RWPE2 (cell line): ENCODE measurements at regions not wholly inside any gene's neighbourhood (a gene's known extent, or its start where the extent isn't known, plus 50 kb on each side); places are given as distances from the start of the nearest gene placed in this dataset.
"Not testable (repeated sequence)": the region's sequence is repeated elsewhere in the genome, so short reads cannot be mapped to it uniquely, and the experiment has no call there.

Source experiments
- ATAC-seq: fragments of 200-7000 bp; cut with Tn5 transposase; 3 replicates; pipeline ENCODE4 v1.9.1; 2021; ENCODE audit warnings: low read depth
- DNase-seq: peaks from one replicate; pipeline ENCODE4 v3.0.0-alpha.2; 2020; ENCODE audit warnings: low spot score
- H3K27ac ChIP-seq: fragments of 450-650 bp; 2 replicates; pipeline ENCODE4 v1.5.1; 2017; ENCODE audit warnings: mild to moderate bottlenecking; ENCODE audit not compliant: poor library complexity, severe bottlenecking
- H3K27me3 ChIP-seq: fragments of 250-450 bp; sonication (Bioruptor Pico); 2 replicates; pipeline ENCODE4 v1.5.1; 2021; ENCODE audit warnings: mild to moderate bottlenecking, moderate library complexity; ENCODE audit not compliant: insufficient read depth, poor library complexity, severe bottlenecking
- H3K36me3 ChIP-seq: fragments of 250-450 bp; sonication (Bioruptor Pico); 2 replicates; pipeline ENCODE4 v1.5.1; 2020; ENCODE audit warnings: low read depth, mild to moderate bottlenecking, moderate library complexity
- H3K4me1 ChIP-seq: fragments of 250-450 bp; sonication (Bioruptor Pico); 2 replicates; pipeline ENCODE4 v1.5.1; 2021; ENCODE audit warnings: mild to moderate bottlenecking, moderate library complexity; ENCODE audit not compliant: insufficient read depth, poor library complexity, severe bottlenecking
- H3K4me3 ChIP-seq: fragments of 250-450 bp; sonication (Bioruptor Pico); 2 replicates; pipeline ENCODE4 v1.5.1; 2021; ENCODE audit warnings: mild to moderate bottlenecking, moderate library complexity; ENCODE audit not compliant: severe bottlenecking
- H3K9me3 ChIP-seq: fragments of 250-450 bp; sonication (Bioruptor Pico); 2 replicates; pipeline ENCODE4 v1.5.1; 2021; ENCODE audit warnings: mild to moderate bottlenecking, moderate library complexity; ENCODE audit not compliant: severe bottlenecking
- TF ChIP-seq, protein P1 (sequence below): fragments of 450-650 bp; IDR thresholded peaks from one replicate; pipeline ENCODE4 v1.5.1; 2017; ENCODE audit warnings: mild to moderate bottlenecking, moderate library complexity; ENCODE audit not compliant: poor library complexity, severe bottlenecking

DNA sequence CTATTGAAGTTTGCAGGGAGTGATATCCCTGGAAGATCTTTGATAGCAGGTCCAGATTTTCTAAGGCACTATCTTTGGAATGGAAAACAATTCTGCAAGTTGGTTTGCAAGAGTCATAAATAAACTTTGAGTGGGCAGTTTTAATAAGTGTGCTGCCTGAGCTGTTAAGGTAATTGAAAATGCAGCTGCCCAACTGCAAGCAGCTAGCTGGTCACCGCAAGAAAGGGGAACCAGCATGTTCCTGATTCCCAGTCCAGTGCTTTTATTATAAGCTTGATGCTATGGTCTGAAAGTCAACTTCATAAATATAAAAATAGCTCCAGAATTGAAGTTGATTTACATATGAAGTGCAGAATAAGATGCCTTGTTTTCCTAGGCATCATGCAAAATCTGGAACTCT lies 308.4 kb downstream of the ZNF248 start:
- Histone ChIP-seq H3K9me3 (no peaks in the 10 kb centered on the region), H3K36me3 (no peaks in the 10 kb centered on the region), H3K27me3 (no peaks in the 10 kb centered on the region), H3K27ac (no peak overlapping the region), H3K4me1 (no peaks in the 10 kb centered on the region), H3K4me3 (no peak overlapping the region)
- no peak for DNase-seq
- TF ChIP-seq, protein P1, sequence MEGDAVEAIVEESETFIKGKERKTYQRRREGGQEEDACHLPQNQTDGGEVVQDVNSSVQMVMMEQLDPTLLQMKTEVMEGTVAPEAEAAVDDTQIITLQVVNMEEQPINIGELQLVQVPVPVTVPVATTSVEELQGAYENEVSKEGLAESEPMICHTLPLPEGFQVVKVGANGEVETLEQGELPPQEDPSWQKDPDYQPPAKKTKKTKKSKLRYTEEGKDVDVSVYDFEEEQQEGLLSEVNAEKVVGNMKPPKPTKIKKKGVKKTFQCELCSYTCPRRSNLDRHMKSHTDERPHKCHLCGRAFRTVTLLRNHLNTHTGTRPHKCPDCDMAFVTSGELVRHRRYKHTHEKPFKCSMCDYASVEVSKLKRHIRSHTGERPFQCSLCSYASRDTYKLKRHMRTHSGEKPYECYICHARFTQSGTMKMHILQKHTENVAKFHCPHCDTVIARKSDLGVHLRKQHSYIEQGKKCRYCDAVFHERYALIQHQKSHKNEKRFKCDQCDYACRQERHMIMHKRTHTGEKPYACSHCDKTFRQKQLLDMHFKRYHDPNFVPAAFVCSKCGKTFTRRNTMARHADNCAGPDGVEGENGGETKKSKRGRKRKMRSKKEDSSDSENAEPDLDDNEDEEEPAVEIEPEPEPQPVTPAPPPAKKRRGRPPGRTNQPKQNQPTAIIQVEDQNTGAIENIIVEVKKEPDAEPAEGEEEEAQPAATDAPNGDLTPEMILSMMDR: no peak
- no peak for ATAC-seq

DNA sequence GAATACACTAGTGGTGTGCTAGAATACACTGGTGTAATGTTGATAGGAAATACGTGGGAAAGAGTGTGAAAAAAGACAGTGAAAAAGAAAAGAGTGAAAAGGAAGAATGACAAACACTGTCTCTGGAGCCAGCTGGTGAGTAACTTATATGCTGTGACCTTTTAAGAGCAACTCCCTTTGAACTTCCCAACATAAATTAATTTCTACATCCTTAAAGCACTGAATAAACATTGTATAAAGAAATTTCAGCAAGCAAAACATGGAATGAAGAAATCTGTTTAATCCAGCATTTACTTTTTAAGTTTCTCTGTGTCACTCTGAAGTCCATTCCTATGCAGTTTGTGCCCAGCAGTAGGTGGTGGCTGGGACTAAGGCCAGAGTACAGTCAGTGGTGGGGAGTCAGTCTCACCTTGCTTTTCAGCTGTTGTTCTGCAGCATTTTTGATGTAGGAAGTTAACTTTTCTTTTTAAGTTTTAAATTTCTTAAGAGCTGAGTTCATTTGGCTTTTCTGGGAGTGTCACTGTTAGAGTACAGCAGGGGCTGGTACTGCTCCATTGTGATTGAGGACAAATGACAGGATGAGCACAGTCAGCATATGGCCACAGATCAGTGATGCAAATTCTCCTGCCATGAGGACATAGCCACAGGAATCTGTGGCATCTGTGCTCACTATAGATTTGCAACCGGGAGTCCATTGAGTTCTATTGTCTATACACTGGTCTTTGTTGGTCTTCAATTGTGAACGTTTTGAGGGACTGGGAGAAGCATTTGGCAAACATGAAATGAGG lies 321.8 kb downstream of the ZNF248 start:
- Histone ChIP-seq H3K4me1 (no peaks in the 10 kb centered on the region), H3K27me3 (no peaks in the 10 kb centered on the region), H3K4me3 (no peak overlapping the region), H3K27ac (no peak overlapping the region), H3K9me3 (no peaks in the 10 kb centered on the region), H3K36me3 (no peaks in the 10 kb centered on the region)
- ATAC-seq: 0 out of 3 replicates have a peak, but pooled peaks have one; percentile 40
- TF ChIP-seq, protein P1: no peak
- no peak for DNase-seq

DNA sequence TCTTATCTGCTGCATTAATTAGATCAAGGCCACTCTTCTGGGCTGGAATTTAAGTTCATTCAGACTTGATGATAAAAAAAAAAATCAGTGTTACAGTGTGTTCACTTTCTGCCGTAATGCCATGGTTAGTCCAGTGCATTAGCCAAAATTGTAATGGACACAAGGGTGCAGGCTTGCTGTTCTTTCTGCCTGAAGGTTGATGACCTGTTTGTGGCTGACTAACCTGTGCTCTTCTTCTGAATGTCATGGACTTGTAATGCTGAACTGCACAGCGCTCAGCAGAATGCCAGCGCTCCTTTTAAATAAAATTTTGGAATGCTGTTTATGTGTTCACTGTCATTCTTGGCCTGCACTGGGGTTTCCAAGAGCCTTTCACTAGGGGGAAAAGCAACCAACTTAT lies 323.2 kb downstream of the ZNF248 start:
- Histone ChIP-seq H3K36me3 (no peaks in the 10 kb centered on the region), H3K9me3 (no peaks in the 10 kb centered on the region), H3K4me3 (no peak overlapping the region), H3K27ac (no peak overlapping the region), H3K4me1 (no peaks in the 10 kb centered on the region), H3K27me3 (no peaks in the 10 kb centered on the region)
- DNase-seq (no peak), ATAC-seq (no peak)
- TF ChIP-seq, protein P1: no peak

DNA sequence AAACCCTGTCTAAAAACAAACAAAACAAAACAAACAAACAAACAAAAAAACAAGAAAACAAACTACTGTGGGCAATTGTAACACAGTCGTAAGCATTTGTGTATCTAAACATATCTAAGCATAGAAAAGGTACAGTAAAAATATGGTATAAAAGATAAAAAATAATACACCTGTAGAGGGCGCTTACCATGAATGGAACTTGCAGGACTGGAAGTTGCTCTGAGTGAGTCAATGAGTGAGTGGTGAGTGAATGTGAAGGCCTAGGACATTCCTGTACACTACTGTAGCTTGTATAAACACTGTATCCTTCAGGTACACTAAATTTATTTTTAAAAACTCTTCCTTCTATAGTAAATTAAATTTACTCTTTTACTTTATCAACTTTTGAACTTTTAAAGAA lies 332.0 kb downstream of the ZNF248 start:
- H3K9me3 ChIP-seq, H3K27ac ChIP-seq, H3K36me3 ChIP-seq, DNase-seq, H3K4me3 ChIP-seq, H3K4me1 ChIP-seq, H3K27me3 ChIP-seq: not testable (repeated sequence)
- peak; percentile 48; the same call in 2 of the 3 replicates for ATAC-seq
- TF ChIP-seq, protein P1: peak; percentile 70

DNA sequence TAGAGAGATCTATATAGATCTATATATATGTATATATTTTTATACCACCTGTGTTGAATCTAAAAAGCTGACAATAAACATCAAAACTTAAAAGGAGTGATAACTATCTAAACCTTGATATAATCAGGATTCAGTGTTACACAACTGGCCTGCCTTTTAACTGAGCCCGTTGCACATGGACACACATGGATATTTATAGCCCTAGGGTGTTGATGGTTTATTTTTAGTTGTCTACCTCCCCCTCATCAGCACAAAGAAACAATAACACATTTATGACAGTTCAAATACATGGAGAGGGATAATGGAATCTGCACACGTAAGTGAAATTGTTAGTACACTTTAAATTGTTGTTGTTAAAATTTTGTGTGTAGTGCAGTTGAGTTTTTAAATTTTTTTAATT lies 336.9 kb downstream of the ZNF248 start:
- DNase-seq (no peak), ATAC-seq (no peak)
- no peaks in the 10 kb centered on the region for H3K9me3 ChIP-seq
- no peaks in the 10 kb centered on the region for H3K36me3 ChIP-seq
- H3K4me1 ChIP-seq: no peaks in the 10 kb centered on the region
- TF ChIP-seq, protein P1: no peak
- no peaks in the 10 kb centered on the region for H3K27me3 ChIP-seq
- no peak overlapping the region for H3K27ac ChIP-seq
- no peak overlapping the region for H3K4me3 ChIP-seq

DNA sequence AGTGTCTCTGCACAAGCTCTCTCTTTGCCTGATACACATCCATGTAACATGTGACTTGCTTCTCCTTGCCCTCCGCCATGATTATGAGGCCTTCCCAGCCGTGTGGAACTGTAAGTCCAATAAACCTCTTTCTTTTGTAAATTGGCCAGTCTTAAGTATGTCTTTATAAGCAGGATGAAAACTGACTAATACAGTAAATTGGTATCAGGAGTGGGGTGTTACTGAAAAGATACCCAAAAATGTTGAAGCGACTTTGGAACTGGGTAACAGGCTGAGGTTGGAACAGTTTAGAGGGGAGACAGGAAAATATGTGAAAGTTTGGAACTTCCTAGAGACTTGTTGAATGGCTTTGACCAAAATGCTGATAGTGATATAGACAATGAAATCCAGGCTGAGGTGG lies 346.9 kb downstream of the ZNF248 start:
- not testable (repeated sequence) for H3K4me1 ChIP-seq, H3K36me3 ChIP-seq, DNase-seq, H3K9me3 ChIP-seq, H3K4me3 ChIP-seq, H3K27me3 ChIP-seq, H3K27ac ChIP-seq, ATAC-seq
